NAMALWA (cell line): ENCODE measurements at regions not wholly inside any gene's neighbourhood (a gene's known extent, or its start where the extent isn't known, plus 50 kb on each side); places are given as distances from the start of the nearest gene placed in this dataset.

Experiments
- DNase-seq: peaks from one replicate; pipeline ENCODE4 v3.0.0-alpha.2; 2015; ENCODE audit warnings: low spot score

- no peak for DNase-seq
These were observed 510.2 kb downstream of the RASEF start for GRCh38 chr9:82552784-82553183.

DNA sequence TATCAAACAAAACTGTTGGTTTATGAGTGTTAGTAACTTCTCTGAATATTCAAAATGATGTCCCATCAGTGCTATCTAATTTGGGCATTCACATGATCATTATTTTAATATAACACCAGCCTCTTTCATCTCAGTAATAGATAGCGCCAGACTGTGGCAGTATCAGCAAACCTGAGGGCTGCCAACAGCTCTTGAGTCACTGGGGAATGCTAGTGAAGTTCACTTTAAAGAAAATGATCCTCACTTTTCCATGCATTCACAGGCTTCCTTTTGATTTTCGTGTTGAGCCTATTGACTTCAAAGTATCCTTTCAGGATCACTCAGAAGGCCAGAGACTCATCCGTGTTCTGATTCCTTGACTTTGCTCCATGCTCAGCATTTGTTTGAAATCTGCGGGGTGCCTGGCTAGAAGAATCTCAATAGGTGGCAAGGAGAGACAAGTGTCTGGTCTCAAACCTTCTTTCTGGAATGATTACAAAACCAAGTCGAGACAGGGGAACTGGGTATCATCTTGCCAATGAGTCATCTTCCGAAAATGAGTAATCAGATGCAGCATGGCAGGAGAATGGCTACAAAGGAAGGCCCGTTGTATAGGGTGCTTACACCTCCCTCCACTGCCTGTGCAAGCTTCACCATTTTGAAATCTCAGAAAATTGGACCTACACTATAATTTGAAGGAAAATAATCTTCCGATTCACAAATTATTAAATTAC lies 509.1 kb downstream of the RASEF start:
- no peak for DNase-seq

DNA sequence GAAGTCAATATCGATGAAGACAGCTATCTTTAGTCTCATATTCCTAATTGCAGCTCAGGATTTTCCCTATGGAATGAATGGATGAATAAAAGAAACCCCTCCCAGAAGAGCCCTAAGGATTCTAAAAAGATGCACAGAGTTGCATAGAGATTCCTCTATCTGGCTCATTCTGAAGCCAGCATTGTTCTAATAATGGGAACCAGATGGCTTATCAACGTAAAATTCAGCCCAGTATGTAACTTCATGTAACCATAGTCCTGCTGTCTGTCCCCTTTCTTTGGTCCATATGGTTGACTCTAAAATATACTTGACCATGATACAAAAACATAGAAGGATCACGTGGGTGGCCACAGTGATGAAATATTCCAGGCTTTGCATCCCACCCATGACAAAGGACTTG lies 508.6 kb downstream of the RASEF start:
- DNase-seq: no peak

DNA sequence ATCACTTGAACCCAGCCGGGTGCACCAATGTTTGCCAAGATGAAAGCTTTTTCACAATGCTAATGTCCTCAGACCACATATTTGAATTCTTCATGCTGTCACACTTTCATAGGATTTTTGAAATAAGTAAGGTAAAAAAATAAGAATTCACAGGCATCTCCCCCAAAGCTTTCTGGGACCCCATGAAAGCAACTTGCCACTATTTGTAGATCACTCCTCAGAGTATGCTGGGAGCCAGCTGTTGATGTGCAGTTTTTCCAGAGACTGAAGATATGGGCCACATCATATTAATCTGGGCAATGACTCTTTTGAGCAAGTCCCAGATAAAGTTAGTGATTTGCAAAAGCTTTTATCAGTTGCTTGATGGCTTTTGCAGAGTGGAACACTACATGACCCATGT lies 507.9 kb downstream of the RASEF start:
- DNase-seq: no peak

- no peak for DNase-seq
These were observed 507.4 kb downstream of the RASEF start for GRCh38 chr9:82555431-82556051.

GRCh38 chr9:82558346-82558745 lies 504.6 kb downstream of the RASEF start:
- DNase-seq: no peak

DNA sequence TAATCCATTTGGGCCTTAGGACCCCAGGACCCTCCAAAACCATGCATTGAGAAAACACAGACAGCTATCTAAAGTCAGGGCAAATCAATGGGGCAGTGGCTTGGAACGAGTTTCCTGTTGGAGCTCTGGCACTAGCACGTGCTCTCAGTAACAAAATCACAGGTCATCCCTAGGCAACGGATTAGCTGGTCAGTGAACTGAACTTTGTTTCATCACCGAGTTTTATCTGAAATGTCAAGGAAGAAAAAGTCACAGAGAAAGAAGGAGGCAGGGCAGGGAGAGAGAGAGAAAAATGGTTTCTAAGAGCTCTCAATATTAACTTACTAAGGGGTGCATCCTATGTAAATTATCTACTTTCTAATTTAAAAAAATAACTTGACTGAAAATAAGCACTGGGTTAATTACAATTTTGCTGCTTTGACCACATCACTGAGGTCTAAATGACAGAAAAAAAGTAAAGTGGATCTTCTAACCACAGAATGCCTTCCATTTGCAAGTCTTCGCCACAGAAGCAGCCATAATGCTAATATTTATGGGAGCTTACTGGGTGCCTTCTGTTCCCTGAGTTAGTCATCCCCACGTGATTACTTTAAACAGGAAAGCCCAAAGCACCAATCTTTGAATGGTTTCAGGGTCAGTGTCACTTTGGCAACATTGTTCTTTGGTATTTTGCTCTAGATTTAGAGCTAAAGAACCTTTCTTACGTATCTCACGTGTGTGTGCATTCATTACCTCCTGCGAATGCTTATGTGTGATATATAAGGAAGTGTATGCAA lies 503.9 kb downstream of the RASEF start:
- no peak for DNase-seq

DNA sequence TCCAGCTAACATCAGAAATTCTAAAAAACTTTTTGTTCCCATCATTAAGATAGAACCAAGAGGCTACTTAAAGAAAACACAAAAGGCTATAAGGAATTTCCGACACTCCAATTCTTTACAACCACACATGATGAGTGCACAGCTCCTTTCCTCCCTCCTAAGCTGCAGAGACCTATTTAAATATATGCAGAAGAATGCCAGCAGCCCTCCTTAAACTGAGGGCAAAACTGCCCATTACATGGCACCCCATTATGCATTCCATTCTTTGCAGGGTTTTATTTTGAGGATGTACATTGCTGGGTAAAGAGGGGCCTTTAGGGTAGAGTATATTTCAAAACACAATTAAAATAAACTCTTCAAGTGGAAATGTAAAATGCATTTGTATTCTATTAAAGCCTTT lies 502.9 kb downstream of the RASEF start:
- no peak for DNase-seq

GRCh38 chr9:82560457-82560904 lies 502.5 kb downstream of the RASEF start:
- no peak for DNase-seq

GRCh38 chr9:82563094-82563493 lies 499.8 kb downstream of the RASEF start:
- no peak for DNase-seq

DNA sequence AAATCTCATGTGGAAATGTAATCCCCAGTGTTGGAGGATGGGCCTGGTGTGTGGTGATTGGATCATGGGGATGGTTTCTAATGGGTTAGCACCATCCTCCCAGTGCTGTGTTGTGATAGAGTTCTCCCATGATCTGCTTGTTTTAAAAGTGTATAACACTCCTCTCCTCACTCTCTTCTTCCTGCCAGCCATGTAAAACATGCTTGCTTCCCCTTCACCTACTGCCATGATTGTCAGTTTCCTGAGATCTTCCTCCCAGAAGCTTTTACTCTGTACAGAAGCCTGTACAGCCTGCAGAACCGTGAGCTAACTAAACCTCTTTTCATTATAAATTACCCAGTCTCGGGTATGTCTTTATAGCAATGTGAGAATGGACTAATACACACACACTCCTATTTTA lies 499.1 kb downstream of the RASEF start:
- no peak for DNase-seq

DNA sequence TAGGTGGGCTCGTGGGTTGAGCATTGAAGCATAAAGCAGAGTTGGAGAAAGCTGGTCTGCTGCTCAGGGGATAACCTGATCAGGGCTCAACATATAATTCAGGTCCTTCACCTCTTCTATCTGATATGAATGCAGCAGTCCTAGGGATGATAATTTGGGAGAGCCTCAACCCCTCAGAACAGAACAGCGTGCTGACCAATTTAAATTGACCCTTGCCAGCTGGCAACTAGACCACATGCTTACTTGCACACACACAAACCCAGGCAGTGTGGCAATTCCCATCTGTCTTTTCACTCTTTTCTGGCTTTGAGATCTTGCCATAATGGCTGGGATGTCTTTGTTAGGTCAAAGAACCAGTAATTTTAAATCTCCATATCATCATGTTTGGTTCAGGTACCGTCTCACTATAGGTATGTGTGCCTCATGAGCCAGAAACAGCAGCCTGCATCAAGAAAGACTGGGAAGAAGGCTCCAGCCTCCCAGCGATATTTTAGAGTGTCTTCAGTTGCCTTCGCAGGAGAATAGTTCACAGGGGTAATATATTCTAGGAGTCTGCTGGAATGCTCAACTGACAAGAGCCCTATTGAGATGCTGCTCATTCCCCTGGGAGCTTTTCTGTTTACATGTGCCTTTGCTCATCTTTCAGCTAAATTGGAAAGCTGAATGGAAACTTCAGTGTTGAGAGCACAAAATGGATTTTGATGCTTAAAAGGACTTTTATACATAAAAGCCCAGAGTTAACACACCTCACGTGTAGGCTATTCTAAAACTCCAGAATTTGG lies 497.6 kb downstream of the RASEF start:
- no peak for DNase-seq

GRCh38 chr9:82567953-82568352 lies 495.0 kb downstream of the RASEF start:
- no peak for DNase-seq

DNA sequence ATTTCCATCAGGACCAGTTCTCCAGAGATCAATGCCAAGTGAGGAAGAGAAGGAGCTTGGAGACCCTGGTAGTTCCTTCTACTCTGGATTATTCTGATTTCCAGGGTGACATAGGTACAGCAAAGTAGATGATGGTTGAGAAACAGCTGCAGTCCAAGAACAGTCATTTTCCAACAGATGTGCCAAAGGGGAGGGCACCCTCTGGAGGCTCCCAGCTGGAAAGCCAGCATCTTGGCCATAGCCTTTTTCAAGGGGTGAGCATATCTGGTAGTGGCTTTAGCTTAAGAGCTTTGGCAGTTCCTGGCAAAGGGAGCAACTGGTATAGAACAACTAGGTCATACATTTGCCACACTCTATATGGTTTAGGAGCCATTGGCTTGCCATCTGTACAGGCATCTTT lies 492.7 kb downstream of the RASEF start:
- DNase-seq: no peak

- DNase-seq: no peak
These were observed 491.4 kb downstream of the RASEF start for GRCh38 chr9:82571540-82571939.

DNA sequence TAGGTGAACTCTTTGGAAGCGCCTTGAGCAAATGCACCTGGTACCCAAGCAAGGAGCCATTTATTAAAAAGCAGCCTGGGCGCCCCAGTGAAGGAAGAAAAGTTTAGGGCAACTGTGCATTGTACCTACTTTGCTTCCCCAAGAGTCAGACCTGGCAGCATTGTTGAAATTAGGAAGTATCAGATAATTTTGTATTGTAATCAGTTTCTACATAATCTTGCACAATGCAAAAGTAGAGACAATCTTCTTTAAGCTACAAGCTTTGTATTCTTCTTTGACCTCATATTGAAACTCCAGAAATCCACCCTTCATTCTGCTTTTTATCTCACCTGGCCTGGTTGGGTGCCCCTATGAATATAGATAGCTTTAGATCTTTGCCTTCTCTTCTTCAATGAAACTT lies 490.8 kb downstream of the RASEF start:
- DNase-seq: no peak

GRCh38 chr9:82574911-82575310 lies 488.0 kb downstream of the RASEF start:
- no peak for DNase-seq

GRCh38 chr9:82580921-82581320 lies 482.0 kb downstream of the RASEF start:
- no peak for DNase-seq

- no peak for DNase-seq
These were observed 481.4 kb downstream of the RASEF start for GRCh38 chr9:82581516-82581915.

DNA sequence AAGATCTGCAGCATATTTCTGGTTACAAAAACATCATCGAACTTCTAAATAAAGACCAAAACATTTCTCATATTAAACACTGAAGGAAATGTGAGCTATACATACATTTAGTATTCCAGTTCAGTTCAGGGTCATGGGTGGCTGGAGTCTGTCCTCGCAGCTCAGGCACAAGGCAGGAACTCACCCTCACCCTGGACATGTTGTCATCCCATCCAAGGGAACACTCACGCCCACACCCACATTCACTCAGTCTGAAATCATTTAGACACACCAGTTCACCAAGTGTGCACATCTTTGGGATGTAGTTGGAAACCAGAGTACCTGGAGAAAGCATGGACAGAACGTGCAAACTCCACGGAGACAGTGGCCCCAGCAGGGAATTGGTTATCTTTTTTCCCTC lies 481.0 kb downstream of the RASEF start:
- no peak for DNase-seq

GRCh38 chr9:82582693-82583092 lies 480.2 kb downstream of the RASEF start:
- DNase-seq: no peak

DNA sequence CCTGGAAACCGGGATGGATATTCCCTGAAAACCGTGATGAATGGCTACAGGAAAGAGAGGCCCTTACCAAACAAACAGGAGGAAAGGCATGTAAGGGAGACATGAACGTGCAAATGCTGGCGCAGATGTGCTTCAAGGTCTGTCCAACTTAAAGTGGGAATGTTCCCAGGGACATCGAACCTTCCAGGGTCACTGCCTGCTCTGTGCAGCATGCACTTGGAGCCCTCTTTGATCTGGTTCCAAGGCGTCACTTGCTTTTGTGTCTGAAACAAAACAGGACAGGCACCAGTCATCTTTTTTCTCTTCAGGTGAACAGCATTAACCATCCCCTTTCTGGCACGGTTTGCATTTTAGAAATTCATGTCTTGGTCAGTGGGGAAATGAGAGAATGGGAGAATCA lies 479.4 kb downstream of the RASEF start:
- no peak for DNase-seq
